MM.1S (cell line): ENCODE measurements at regions not wholly inside any gene's neighbourhood (a gene's known extent, or its start where the extent isn't known, plus 50 kb on each side); places are given as distances from the start of the nearest gene placed in this dataset.

ENCODE experiments used
- EZH2 ChIP-seq: fragments of 300-600 bp; sonication (generic); optimal IDR thresholded peaks from 2 replicates; pipeline ENCODE3; 2017; ENCODE audit warnings: low read depth, mild to moderate bottlenecking, antibody characterized with exemption, low read length, mixed read lengths
- EZH2phosphoT487 ChIP-seq: fragments of 300-600 bp; sonication (generic); IDR thresholded peaks from 2 replicates; pipeline ENCODE4 v1.6.1; 2018; ENCODE audit warnings: antibody characterized with exemption, low read length
- TF ChIP-seq, protein P1 (sequence below): fragments of 300-600 bp; sonication (generic); IDR thresholded peaks from 2 replicates; pipeline ENCODE4 v1.5.1; 2016; ENCODE audit warnings: antibody characterized with exemption, low read length, mixed read lengths

DNA sequence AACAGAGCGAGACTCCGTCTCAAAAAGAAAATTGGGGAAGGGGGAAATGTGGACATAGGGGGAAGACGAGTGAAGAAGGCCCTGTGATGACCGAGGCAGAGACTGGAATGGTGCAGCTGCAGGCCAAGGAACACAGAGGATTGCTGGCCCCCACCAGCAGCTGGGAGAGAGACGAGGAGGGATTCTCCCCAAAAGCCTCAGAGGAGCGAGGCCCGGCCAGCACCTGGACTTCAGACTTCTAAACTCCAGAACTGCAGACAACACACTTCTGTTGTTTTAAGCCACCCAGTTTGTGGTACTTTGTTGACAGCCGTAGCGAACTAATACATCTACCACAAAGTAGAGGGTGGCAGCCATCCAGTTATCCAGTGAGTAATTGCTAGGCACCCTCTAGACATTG is 124.6 kb downstream of the ATPSCKMT start:
- TF ChIP-seq, protein P1, sequence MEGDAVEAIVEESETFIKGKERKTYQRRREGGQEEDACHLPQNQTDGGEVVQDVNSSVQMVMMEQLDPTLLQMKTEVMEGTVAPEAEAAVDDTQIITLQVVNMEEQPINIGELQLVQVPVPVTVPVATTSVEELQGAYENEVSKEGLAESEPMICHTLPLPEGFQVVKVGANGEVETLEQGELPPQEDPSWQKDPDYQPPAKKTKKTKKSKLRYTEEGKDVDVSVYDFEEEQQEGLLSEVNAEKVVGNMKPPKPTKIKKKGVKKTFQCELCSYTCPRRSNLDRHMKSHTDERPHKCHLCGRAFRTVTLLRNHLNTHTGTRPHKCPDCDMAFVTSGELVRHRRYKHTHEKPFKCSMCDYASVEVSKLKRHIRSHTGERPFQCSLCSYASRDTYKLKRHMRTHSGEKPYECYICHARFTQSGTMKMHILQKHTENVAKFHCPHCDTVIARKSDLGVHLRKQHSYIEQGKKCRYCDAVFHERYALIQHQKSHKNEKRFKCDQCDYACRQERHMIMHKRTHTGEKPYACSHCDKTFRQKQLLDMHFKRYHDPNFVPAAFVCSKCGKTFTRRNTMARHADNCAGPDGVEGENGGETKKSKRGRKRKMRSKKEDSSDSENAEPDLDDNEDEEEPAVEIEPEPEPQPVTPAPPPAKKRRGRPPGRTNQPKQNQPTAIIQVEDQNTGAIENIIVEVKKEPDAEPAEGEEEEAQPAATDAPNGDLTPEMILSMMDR, result no peak
- no peak for TF ChIP-seq EZH2phosphoT487
- no peak for TF ChIP-seq EZH2
